Psoas muscle (tissue), 7 donors: ENCODE measurements at regions not wholly inside any gene's neighbourhood (a gene's known extent, or its start where the extent isn't known, plus 50 kb on each side); places are given as distances from the start of the nearest gene placed in this dataset.

ENCODE experiments used
- ATAC-seq, 4 donors: fragments of 200-7000 bp; cut with Tn5 transposase; one replicate each; pipeline ENCODE4 v1.9.1; 2020; ENCODE audit warnings: moderate library complexity in 3 of 4, mild to moderate bottlenecking in 2 of 4
- DNase-seq, 2 donors: peaks; one replicate each; pipeline ENCODE4 v3.0.0-alpha.2; 2020
- H3K27ac ChIP-seq: fragments of 200-600 bp; one replicate; pipeline ENCODE4 v1.8.0; 2022
- H3K27me3 ChIP-seq, 3 donors: fragments of 200-600 bp in 1 of 3; one replicate each; pipeline versions ENCODE4 v1.6.1 to v1.8.0; 2013 to 2022; ENCODE audit warnings: low read length in 2 of 3, mild to moderate bottlenecking in 2 of 3, moderate library complexity in 1 of 3; ENCODE audit not compliant: insufficient read depth in 3 of 3
- H3K36me3 ChIP-seq, 2 donors: fragments of 200-600 bp in 1 of 2; one replicate each; pipeline versions ENCODE4 v1.6.1 to v1.8.0; 2013 to 2022; ENCODE audit warnings: low read depth in 1 of 2, mild to moderate bottlenecking in 1 of 2, moderate library complexity in 1 of 2; ENCODE audit not compliant: insufficient read depth in 1 of 2
- H3K4me1 ChIP-seq: fragments of 200-600 bp; one replicate; pipeline ENCODE4 v1.8.0; 2022
- H3K4me3 ChIP-seq: fragments of 200-600 bp; one replicate; pipeline ENCODE4 v1.8.0; 2022; ENCODE audit warnings: mild to moderate bottlenecking
- H3K9me3 ChIP-seq: fragments of 200-600 bp; one replicate; pipeline ENCODE4 v1.8.0; 2022
- WGBS, 3 donors: extraction: QIAGEN DNeasy Blood & Tissue Kit; methylation state at CpG; one replicate each; pipeline versions ENCODE4 v1.1.6 to v1.1.7; 2013; 5-methylcytosine and 5-hydroxymethylcytosine counted together
- intact Hi-C, 2 donors: fragments of 100-400 bp; cut with DNase I; formaldehyde crosslinking; loops; one replicate each; pipeline versions ENCODE4 v1.11.0 to v1.14.2; 2022
- TF ChIP-seq, protein P1 (sequence below): fragments of 200-600 bp; IDR thresholded peaks from one replicate; pipeline ENCODE4 v1.8.0; 2022; ENCODE audit warnings: antibody characterized with exemption
- donor health status: healthy with polysubstance abuse.
- donor health status: DM: no; HTN: no; CAD: no; lungs with moderate emphysema.
- donor health status: Bipolar disorder and iron deficiency.
- donor health status: healthy.
- donor health status: DM: yes; HTN: yes; CAD: no.
- donor health status: DM: no; HTN: no; CAD: no.
- donor health status: DM: yes; HTN: yes; CAD: no.

DNA sequence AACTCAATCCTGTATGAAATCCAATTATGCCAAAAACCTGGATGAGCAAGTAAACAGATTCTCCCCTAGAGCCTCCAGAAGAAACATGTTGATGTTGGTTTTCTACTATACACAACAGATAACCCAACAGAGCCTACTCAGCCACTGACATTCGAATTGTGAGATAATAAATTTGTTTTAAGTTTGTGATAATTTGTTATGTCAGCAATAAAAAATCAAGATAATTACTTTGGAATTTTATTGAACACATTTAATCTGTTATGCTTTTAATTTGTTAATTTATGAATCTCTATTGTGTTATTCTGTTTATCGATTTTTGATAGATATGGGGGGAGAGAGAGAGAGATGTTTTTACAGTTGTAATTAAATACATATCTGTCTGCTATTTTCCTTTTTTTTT, 1016.1 kb upstream of the PCDH7 start:
- ATAC-seq = no peak
- intact Hi-C loops = no loop called here
- 79 to 87% (median 87%) methylated on average over 2 of the region's 2 CpGs for WGBS, 3 donors

DNA sequence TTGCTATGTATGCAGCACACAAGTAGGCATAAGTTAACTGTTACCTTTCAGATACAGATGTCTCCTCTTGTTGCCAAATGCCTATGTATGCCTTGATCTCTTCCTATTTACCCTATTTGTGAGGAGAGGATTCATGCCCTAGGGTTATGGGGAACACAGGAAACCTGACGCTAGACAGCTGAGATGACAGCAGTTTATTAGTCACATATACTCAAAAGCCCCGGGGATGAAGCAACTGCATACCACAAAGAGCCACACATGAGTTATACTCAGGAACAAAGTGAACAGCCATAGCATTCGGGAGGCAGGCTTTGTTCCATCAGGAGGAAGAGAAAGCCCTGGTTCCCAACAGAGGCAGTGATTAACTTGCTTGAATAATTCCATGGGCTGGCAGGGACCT, 1011.7 kb upstream of the PCDH7 start:
- intact Hi-C loops = no loop called here
- no peak for DNase-seq
- ATAC-seq = no peak
- Histone ChIP-seq H3K4me1 (no peaks in the 10 kb centered on the region), H3K4me3 (no peak overlapping the region), H3K36me3 (no peaks in the 10 kb centered on the region), H3K9me3 (no peaks in the 10 kb centered on the region), H3K27ac (no peak overlapping the region), H3K27me3 (no peaks in the 10 kb centered on the region)
- TF ChIP-seq, protein P1, sequence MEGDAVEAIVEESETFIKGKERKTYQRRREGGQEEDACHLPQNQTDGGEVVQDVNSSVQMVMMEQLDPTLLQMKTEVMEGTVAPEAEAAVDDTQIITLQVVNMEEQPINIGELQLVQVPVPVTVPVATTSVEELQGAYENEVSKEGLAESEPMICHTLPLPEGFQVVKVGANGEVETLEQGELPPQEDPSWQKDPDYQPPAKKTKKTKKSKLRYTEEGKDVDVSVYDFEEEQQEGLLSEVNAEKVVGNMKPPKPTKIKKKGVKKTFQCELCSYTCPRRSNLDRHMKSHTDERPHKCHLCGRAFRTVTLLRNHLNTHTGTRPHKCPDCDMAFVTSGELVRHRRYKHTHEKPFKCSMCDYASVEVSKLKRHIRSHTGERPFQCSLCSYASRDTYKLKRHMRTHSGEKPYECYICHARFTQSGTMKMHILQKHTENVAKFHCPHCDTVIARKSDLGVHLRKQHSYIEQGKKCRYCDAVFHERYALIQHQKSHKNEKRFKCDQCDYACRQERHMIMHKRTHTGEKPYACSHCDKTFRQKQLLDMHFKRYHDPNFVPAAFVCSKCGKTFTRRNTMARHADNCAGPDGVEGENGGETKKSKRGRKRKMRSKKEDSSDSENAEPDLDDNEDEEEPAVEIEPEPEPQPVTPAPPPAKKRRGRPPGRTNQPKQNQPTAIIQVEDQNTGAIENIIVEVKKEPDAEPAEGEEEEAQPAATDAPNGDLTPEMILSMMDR = no peak
- 59 to 66% (median 59%) methylated on average over 3 of the region's 3 CpGs for WGBS, 3 donors

More for the DNA sequence above, 1016.1 kb upstream of the PCDH7 start:
- H3K27ac ChIP-seq = no peak overlapping the region
- TF ChIP-seq, protein P1 = no peak
- no peak for DNase-seq
- H3K27me3 ChIP-seq = no peaks in the 10 kb centered on the region
- H3K4me3 ChIP-seq = no peak overlapping the region
- H3K9me3 ChIP-seq = no peaks in the 10 kb centered on the region
- H3K36me3 ChIP-seq = no peaks in the 10 kb centered on the region
- no peaks in the 10 kb centered on the region for H3K4me1 ChIP-seq

DNA sequence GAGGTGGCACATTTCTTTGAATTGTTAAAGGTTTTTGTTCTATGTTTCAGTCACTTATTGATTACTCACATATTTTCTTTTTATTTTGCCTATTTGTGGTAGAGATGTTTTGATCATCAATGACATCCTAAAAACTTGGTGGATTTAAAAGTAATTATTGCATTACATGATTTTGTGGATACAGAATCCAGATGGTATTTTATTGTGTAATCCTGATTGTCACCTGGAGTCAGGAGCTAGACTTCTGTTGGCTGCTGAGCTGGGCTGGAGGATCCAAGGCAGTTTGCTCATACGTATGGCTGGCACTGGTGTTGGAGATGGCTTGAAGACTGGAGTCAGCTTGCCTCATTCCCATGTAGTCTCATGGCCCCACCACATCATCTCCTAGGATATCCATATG, 1009.6 kb upstream of the PCDH7 start:
- DNase-seq (no peak), ATAC-seq (no peak)
- Histone ChIP-seq H3K4me1 (no peaks in the 10 kb centered on the region), H3K9me3 (no peaks in the 10 kb centered on the region), H3K27ac (no peak overlapping the region), H3K4me3 (no peak overlapping the region), H3K27me3 (no peaks in the 10 kb centered on the region), H3K36me3 (no peaks in the 10 kb centered on the region)
- intact Hi-C loops = no loop called here
- 71 to 88% (median 75%) methylated on average over 1 of the region's 1 CpG for WGBS, 3 donors
- TF ChIP-seq, protein P1 = no peak

DNA sequence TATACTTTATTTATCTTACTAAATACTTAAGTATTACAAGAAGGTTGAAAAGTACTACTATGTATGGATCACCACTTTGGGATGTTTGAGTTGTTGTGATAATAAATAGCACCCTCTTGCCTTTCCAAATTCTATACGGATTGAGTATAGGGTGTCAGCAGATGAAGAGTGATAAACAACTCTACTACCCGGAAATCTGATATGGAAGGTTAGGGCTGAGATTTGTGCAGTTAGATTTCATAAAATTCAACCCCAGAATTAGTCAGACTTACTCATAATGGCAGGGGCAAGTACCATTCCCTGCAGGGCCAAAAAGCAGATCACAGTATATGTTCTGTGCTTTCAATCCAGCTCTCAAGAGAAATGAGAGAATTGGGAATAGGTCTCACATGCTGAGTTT, 1008.9 kb upstream of the PCDH7 start:
- WGBS, 3 donors = 38 to 55% (median 45%) methylated on average over 2 of the region's 2 CpGs
- DNase-seq = no peak
- ATAC-seq = no peak
- no peaks in the 10 kb centered on the region for H3K4me1 ChIP-seq
- TF ChIP-seq, protein P1 = no peak
- H3K27ac ChIP-seq = no peak overlapping the region
- H3K36me3 ChIP-seq = no peaks in the 10 kb centered on the region
- H3K27me3 ChIP-seq = no peaks in the 10 kb centered on the region
- H3K9me3 ChIP-seq = no peaks in the 10 kb centered on the region
- no peak overlapping the region for H3K4me3 ChIP-seq
- intact Hi-C loops = no loop called here

DNA sequence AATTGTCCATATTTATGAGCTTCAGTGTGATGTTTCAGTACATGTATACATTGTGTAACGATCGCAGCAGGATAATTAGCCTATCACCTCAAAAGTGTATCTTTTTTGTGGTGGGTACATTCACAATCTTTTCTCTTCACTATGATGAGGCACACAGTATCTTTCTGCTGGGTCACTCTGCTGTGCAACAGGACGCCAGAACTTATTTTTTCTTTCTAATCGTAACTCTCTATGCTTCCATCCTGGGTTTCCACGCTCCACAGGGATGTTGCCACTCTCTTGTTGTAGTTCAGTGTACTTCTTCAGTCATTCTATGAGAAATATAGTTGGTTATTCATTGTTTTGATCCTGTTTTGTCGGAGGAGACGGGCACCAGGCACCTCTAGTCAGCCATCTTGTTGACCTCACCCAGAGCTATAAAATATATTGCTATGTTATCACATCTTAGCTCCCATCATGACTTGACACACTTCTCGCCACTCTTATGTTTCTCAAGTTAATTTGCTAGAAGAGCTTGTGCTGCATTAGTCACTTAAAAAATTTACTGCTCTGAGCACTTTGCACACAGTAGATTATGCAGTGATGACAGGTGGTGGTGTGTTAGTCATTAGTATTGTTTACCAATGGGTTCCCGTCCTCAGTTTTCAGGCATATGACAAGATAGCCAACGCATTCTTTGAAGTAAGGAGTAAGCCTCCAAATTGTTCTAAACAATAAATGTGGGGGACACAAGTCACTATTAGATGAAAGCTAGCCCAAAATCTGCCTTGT, 1002.7 kb upstream of the PCDH7 start:
- Histone ChIP-seq H3K27ac (no peak overlapping the region), H3K36me3 (no peaks in the 10 kb centered on the region), H3K9me3 (no peaks in the 10 kb centered on the region), H3K27me3 (no peaks in the 10 kb centered on the region), H3K4me1 (no peaks in the 10 kb centered on the region), H3K4me3 (no peak overlapping the region)
- DNase-seq = no peak
- WGBS, 3 donors = 84 to 90% (median 86%) methylated on average over 10 of the region's 10 CpGs
- no peak for ATAC-seq
- TF ChIP-seq, protein P1 = no peak
- intact Hi-C loops = no loop called here
